IMR-90 (cell line): ENCODE measurements at regions not wholly inside any gene's neighbourhood (a gene's known extent, or its start where the extent isn't known, plus 50 kb on each side); places are given as distances from the start of the nearest gene placed in this dataset.

Source experiments
- ATAC-seq: fragments of 200-7000 bp; cut with Tn5 transposase; 2 replicates; pipeline ENCODE4 v1.9.1; 2020; ENCODE audit warnings: low read depth, mild to moderate bottlenecking, moderate library complexity
- BruUV-seq: library from RNA; stranded (reverse); fragments of 400-500 nt; replicated peaks from 2 replicates; lab custom pipeline; 2021; lab: Mats Ljungman, UMichigan
- CTCF ChIA-PET: fragments of 300-600 bp; formaldehyde crosslinking; extraction: SDS; loops from one replicate; lab custom pipeline; 2021; ENCODE audit warnings: antibody characterized with exemption; lab: Yijun Ruan, JAX
- POLR2A ChIA-PET: fragments of 300-600 bp; sonication (Branson Sonifier 250); formaldehyde crosslinking; loops from one replicate; lab custom pipeline; 2022; ENCODE audit warnings: antibody characterized with exemption; ENCODE audit not compliant: unreplicated experiment; lab: Charles Lee
- DNase-seq: peaks from one replicate; pipeline ENCODE4 v3.0.0; 2013
- H2AFZ ChIP-seq: replicated peaks from 2 replicates; pipeline ENCODE3; 2013; ENCODE audit warnings: low read length, mild to moderate bottlenecking; ENCODE audit not compliant: poor library complexity
- H2AK5ac ChIP-seq: 2 replicates; pipeline ENCODE4 v1.6.1; 2013; ENCODE audit warnings: low read depth, low read length, inconsistent platforms
- H2AK9ac ChIP-seq: replicated peaks from 2 replicates; pipeline ENCODE3; 2013; ENCODE audit warnings: mild to moderate bottlenecking, low read depth, low read length, moderate library complexity; ENCODE audit not compliant: poor library complexity
- H2BK120ac ChIP-seq: 2 replicates; pipeline ENCODE4 v1.6.1; 2013; ENCODE audit warnings: low read depth, low read length, inconsistent platforms
- H2BK15ac ChIP-seq: 3 replicates; pipeline ENCODE4 v1.6.1; 2013; ENCODE audit warnings: low read depth, low read length, inconsistent platforms
- H2BK20ac ChIP-seq: 2 replicates; pipeline ENCODE4 v1.6.1; 2013; ENCODE audit warnings: low read depth, mild to moderate bottlenecking, inconsistent platforms, low read length, moderate library complexity
- H2BK5ac ChIP-seq: 2 replicates; pipeline ENCODE4 v1.6.1; 2013; ENCODE audit warnings: mild to moderate bottlenecking, low read depth, low read length, inconsistent platforms; ENCODE audit not compliant: poor library complexity, severe bottlenecking
- H3K14ac ChIP-seq: replicated peaks from 2 replicates; pipeline ENCODE4 v1.6.1; 2013; ENCODE audit warnings: low read depth, low read length, inconsistent platforms
- H3K18ac ChIP-seq: 2 replicates; pipeline ENCODE4 v1.6.1; 2013; ENCODE audit warnings: low read depth, low read length, control low read depth
- H3K23ac ChIP-seq: 2 replicates; pipeline ENCODE4 v1.6.1; 2013; ENCODE audit warnings: low read depth, low read length, inconsistent platforms
- H3K27ac ChIP-seq: 2 replicates; pipeline ENCODE4 v1.5.1; 2013; ENCODE audit warnings: mild to moderate bottlenecking, control low read depth, low read length; ENCODE audit not compliant: insufficient read depth
- H3K27me3 ChIP-seq: 2 replicates; pipeline ENCODE4 v1.6.1; 2013; ENCODE audit warnings: low read length; ENCODE audit not compliant: control insufficient read depth, insufficient read depth
- H3K36me3 ChIP-seq: 2 replicates; pipeline ENCODE4 v1.6.1; 2013; ENCODE audit warnings: low read length, mixed read lengths; ENCODE audit not compliant: control insufficient read depth, insufficient read depth
- H3K4ac ChIP-seq: 2 replicates; pipeline ENCODE4 v1.6.1; 2013; ENCODE audit warnings: low read depth, low read length, inconsistent platforms
- H3K4me1 ChIP-seq: 2 replicates; pipeline ENCODE4 v1.6.1; 2013; ENCODE audit warnings: low read length, mixed read lengths; ENCODE audit not compliant: control insufficient read depth, insufficient read depth
- H3K4me2 ChIP-seq: 2 replicates; pipeline ENCODE4 v1.6.1; 2013; ENCODE audit warnings: low read depth, mild to moderate bottlenecking, control low read depth, low read length, moderate library complexity
- H3K4me3 ChIP-seq: 2 replicates; pipeline ENCODE4 v1.5.1; 2013; ENCODE audit warnings: low read depth, mild to moderate bottlenecking, control low read depth, low read length, moderate library complexity; ENCODE audit not compliant: insufficient read depth
- H3K56ac ChIP-seq: 2 replicates; pipeline ENCODE4 v1.6.1; 2013; ENCODE audit warnings: low read length, inconsistent platforms; ENCODE audit not compliant: insufficient read depth; ENCODE audit errors: extremely low read depth
- H3K79me1 ChIP-seq, 2 experiments: 2 replicates each; pipeline ENCODE4 v1.6.1; 2013; ENCODE audit warnings: low read length in 2 of 2, inconsistent platforms in 1 of 2, low read depth in 1 of 2
- H3K9ac ChIP-seq: 2 replicates; pipeline ENCODE4 v1.6.1; 2013; ENCODE audit warnings: low read depth, low read length, control low read depth
- H3K9me1 ChIP-seq: 2 replicates; pipeline ENCODE4 v1.6.1; 2013; ENCODE audit warnings: low read length, inconsistent platforms; ENCODE audit not compliant: insufficient read depth
- H3K9me3 ChIP-seq: 2 replicates; pipeline ENCODE4 v1.6.1; 2013; ENCODE audit warnings: low read length; ENCODE audit not compliant: control insufficient read depth, insufficient read depth
- H4K20me1 ChIP-seq: 2 replicates; pipeline ENCODE4 v1.6.1; 2013; ENCODE audit warnings: low read length, inconsistent platforms; ENCODE audit not compliant: insufficient read depth
- H4K5ac ChIP-seq: 2 replicates; pipeline ENCODE4 v1.6.1; 2013; ENCODE audit warnings: mild to moderate bottlenecking, low read depth, low read length, control low read depth
- H4K8ac ChIP-seq, 2 experiments: 2 replicates each; pipeline ENCODE4 v1.6.1; 2013; ENCODE audit warnings: low read depth in 2 of 2, low read length in 2 of 2, control low read depth in 1 of 2, inconsistent platforms in 1 of 2
- H4K91ac ChIP-seq: 2 replicates; pipeline ENCODE4 v1.6.1; 2013; ENCODE audit warnings: low read depth, low read length, inconsistent platforms; ENCODE audit not compliant: insufficient read depth
- BHLHE40 ChIP-seq: fragments of 150-350 bp; IDR thresholded peaks from 2 replicates; pipeline ENCODE4 v1.6.1; 2016; ENCODE audit warnings: mild to moderate bottlenecking, low read depth, low read length
- CHD1 ChIP-seq: IDR thresholded peaks from 2 replicates; pipeline ENCODE4 v1.6.1; 2012; ENCODE audit warnings: low read depth, low read length, improper control_type of control experiment
- ELK1 ChIP-seq: fragments of 150-350 bp; IDR thresholded peaks from 2 replicates; pipeline ENCODE4 v1.6.1; 2016; ENCODE audit warnings: low read depth, mild to moderate bottlenecking, low read length, moderate library complexity, borderline replicate concordance
- FOS ChIP-seq: fragments of 150-350 bp; IDR thresholded peaks from 2 replicates; pipeline ENCODE4 v1.6.1; 2016; ENCODE audit warnings: low read depth, low read length
- MAFK ChIP-seq: IDR thresholded peaks from 2 replicates; pipeline ENCODE4 v1.6.1; 2012; ENCODE audit warnings: low read depth, low read length, improper control_type of control experiment
- MXI1 ChIP-seq: IDR thresholded peaks from 2 replicates; pipeline ENCODE4 v1.6.1; 2012; ENCODE audit warnings: low read depth, mild to moderate bottlenecking, low read length, moderate library complexity, borderline replicate concordance
- NFE2L2 ChIP-seq: fragments of 150-350 bp; IDR thresholded peaks from 2 replicates; pipeline ENCODE4 v1.6.1; 2016; ENCODE audit warnings: low read depth, mild to moderate bottlenecking, low read length
- POLR2A ChIP-seq: IDR thresholded peaks from 2 replicates; pipeline ENCODE4 v1.6.1; 2012; ENCODE audit warnings: mild to moderate bottlenecking, low read depth, low read length
- RAD21 ChIP-seq: IDR thresholded peaks from 2 replicates; pipeline ENCODE4 v1.6.1; 2012; ENCODE audit warnings: low read length, improper control_type of control experiment
- RCOR1 ChIP-seq: IDR thresholded peaks from 2 replicates; pipeline ENCODE4 v1.6.1; 2012; ENCODE audit warnings: mild to moderate bottlenecking, low read length, improper control_type of control experiment; ENCODE audit not compliant: insufficient replicate concordance
- RFX5 ChIP-seq: IDR thresholded peaks from 2 replicates; pipeline ENCODE4 v1.8.0; 2012; ENCODE audit warnings: low read depth, mild to moderate bottlenecking, low read length, moderate library complexity
- SMC3 ChIP-seq: fragments of 150-350 bp; IDR thresholded peaks from 2 replicates; pipeline ENCODE4 v1.6.1; 2016; ENCODE audit warnings: low read depth, mild to moderate bottlenecking, antibody characterized with exemption, low read length, moderate library complexity
- WGBS, 2 experiments: methylation state at CpG; one replicate each; pipeline versions ENCODE4 v1.1.5 to v1.1.7; 2013; ENCODE audit warnings: missing lambda C conversion rate in 2 of 2; ENCODE audit not compliant: insufficient read length in 1 of 2; ENCODE audit errors: extremely low coverage in 2 of 2; 5-methylcytosine and 5-hydroxymethylcytosine counted together
- dilution Hi-C: fragments of 300-500 bp; cut with HindIII; formaldehyde crosslinking; loops from one replicate; pipeline ENCODE4 v1.14.3; 2018; ENCODE audit warnings: low sequenced_read_pairs; ENCODE audit not compliant: unreplicated experiment
- in situ Hi-C: fragments of 300-500 bp; cut with MboI; formaldehyde crosslinking; loops from 3 replicates; pipeline ENCODE4 v1.14.3; 2019; ENCODE audit warnings: low sequenced_read_pairs, inconsistent platforms, mixed read lengths
- intact Hi-C: fragments of 100-400 bp; cut with micrococcal nuclease; formaldehyde crosslinking; loops from 2 replicates; pipeline ENCODE4 v1.10.0; 2022
- TF ChIP-seq, protein P1 (sequence below): conservative IDR thresholded peaks from 2 replicates; pipeline ENCODE4 v1.5.1; 2012; ENCODE audit warnings: mild to moderate bottlenecking, low read depth, low read length, improper control_type of control experiment
- TF ChIP-seq, protein P2 (sequence below): fragments of 150-350 bp; IDR thresholded peaks from 2 replicates; pipeline ENCODE4 v1.6.1; 2017; ENCODE audit warnings: mild to moderate bottlenecking, antibody characterized with exemption, low read length, low read depth

DNA sequence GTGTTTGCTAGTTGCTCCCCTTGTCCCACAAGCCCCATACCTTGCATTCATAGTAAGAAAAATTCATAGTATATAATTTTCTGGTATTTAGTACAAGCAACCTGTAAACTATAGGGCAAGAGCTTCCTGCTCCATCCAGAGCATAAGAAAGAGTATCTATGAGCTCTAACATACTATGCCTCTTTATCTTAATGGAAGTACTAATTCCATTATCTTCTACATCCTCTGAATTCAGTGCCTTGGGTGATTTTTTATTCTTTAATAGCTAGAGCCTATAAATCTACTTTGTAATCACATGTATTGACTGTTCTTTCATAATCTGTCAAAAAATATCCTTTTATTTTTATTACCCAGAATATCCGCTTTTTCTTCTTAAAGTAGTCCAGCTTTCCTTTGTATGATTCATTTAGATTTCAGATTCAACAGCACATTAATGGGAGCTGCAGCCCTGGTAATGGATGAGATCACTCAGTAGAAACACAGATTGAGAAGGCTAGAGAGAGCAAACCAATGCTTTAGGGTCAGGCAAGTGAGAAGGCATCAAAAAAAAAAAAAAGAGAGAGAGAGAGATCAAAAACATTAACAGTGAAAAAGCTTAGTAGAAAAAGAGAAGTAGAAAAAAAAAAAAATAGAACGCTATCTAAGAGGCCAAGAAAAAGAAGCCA, 511.5 kb upstream of the NAALADL2 start:
- no peaks in the 10 kb centered on the region for H3K36me3 ChIP-seq
- intact Hi-C loops (no loop called here), in situ Hi-C loops (no loop called here), dilution Hi-C loops (no loop called here)
- no peaks in the 10 kb centered on the region for H3K79me1 ChIP-seq
- H3K27me3 ChIP-seq, result no peaks in the 10 kb centered on the region
- CTCF ChIA-PET, result interaction anchor here (0.6 to 0.7 kb wide), 2 partner anchors 8 to 873 kb away, joined by 3 read pairs; no protein-coding TSS in a partner anchor
- no peak for TF ChIP-seq MXI1
- TF ChIP-seq ELK1, result no peak
- TF ChIP-seq, protein P1, sequence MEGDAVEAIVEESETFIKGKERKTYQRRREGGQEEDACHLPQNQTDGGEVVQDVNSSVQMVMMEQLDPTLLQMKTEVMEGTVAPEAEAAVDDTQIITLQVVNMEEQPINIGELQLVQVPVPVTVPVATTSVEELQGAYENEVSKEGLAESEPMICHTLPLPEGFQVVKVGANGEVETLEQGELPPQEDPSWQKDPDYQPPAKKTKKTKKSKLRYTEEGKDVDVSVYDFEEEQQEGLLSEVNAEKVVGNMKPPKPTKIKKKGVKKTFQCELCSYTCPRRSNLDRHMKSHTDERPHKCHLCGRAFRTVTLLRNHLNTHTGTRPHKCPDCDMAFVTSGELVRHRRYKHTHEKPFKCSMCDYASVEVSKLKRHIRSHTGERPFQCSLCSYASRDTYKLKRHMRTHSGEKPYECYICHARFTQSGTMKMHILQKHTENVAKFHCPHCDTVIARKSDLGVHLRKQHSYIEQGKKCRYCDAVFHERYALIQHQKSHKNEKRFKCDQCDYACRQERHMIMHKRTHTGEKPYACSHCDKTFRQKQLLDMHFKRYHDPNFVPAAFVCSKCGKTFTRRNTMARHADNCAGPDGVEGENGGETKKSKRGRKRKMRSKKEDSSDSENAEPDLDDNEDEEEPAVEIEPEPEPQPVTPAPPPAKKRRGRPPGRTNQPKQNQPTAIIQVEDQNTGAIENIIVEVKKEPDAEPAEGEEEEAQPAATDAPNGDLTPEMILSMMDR, result no peak
- TF ChIP-seq POLR2A, result no peak
- no peak for TF ChIP-seq CHD1
- TF ChIP-seq FOS, result no peak
- no peak for TF ChIP-seq BHLHE40
- TF ChIP-seq RAD21, result no peak
- no peak for TF ChIP-seq RFX5
- TF ChIP-seq SMC3, result no peak
- no peak for TF ChIP-seq MAFK
- TF ChIP-seq, protein P2, sequence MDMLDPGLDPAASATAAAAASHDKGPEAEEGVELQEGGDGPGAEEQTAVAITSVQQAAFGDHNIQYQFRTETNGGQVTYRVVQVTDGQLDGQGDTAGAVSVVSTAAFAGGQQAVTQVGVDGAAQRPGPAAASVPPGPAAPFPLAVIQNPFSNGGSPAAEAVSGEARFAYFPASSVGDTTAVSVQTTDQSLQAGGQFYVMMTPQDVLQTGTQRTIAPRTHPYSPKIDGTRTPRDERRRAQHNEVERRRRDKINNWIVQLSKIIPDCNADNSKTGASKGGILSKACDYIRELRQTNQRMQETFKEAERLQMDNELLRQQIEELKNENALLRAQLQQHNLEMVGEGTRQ, result no peak
- TF ChIP-seq NFE2L2, result no peak
- TF ChIP-seq RCOR1, result no peak
- H3K4ac ChIP-seq, result no peak overlapping the region
- WGBS, 2 experiments, result no CpG with 5 or more reads among the region's 2 CpGs
- H3K27ac ChIP-seq, result no peak overlapping the region
- no peak overlapping the region for H4K8ac ChIP-seq
- no peaks in the 10 kb centered on the region for H4K20me1 ChIP-seq
- no peak overlapping the region for H3K18ac ChIP-seq
- no peak overlapping the region for H3K23ac ChIP-seq
- H2AK5ac ChIP-seq, result no peak overlapping the region
- no peak overlapping the region for H3K4me3 ChIP-seq
- BruUV-seq, result no TSS peak
- ATAC-seq (no peak; the same call in 1 of the 2 replicates), DNase-seq (peak; percentile 10)
- no peak overlapping the region for H2BK120ac ChIP-seq
- H2AK9ac ChIP-seq, result no peak overlapping the region
- no peak overlapping the region for H2BK15ac ChIP-seq
- no peaks in the 10 kb centered on the region; the same call in 1 of the 2 replicates for H3K4me1 ChIP-seq
- H3K9ac ChIP-seq, result no peak overlapping the region
- no peak overlapping the region for H3K14ac ChIP-seq
- no peak overlapping the region for H3K56ac ChIP-seq
- H4K91ac ChIP-seq, result no peak overlapping the region
- no peak overlapping the region for H4K5ac ChIP-seq
- no peak overlapping the region for H2BK20ac ChIP-seq
- H2AFZ ChIP-seq, result no peak overlapping the region
- H3K9me3 ChIP-seq, result peaks cover 3% of the 10 kb centered on the region; the same call in 1 of the 2 replicates
- no peaks in the 10 kb centered on the region for H3K9me1 ChIP-seq
- POLR2A ChIA-PET, result interaction anchor here (0.7 kb wide), 1 partner anchor 113 kb away, joined by 4 read pairs; no protein-coding TSS in a partner anchor
- H3K4me2 ChIP-seq, result no peak overlapping the region
- H2BK5ac ChIP-seq, result no peak overlapping the region
